HepG2 (cell line): ENCODE measurements at regions not wholly inside any gene's neighbourhood (a gene's known extent, or its start where the extent isn't known, plus 50 kb on each side); places are given as distances from the start of the nearest gene placed in this dataset.

Experiments used
- ATAC-seq: fragments of 200-7000 bp; cut with Tn5 transposase; 3 replicates; pipeline ENCODE4 v1.9.1; 2020; ENCODE audit warnings: mild to moderate bottlenecking, moderate library complexity
- BruUV-seq: library from RNA; stranded (reverse); fragments of 400-500 nt; replicated peaks from 2 replicates; lab custom pipeline; 2021; lab: Mats Ljungman, UMichigan
- CTCF ChIA-PET: fragments of 300-600 bp; formaldehyde crosslinking; extraction: SDS; loops from one replicate; lab custom pipeline; 2021; ENCODE audit warnings: low total read pairs, inconsistent platforms, low intra/inter-chr PET ratio; lab: Yijun Ruan, JAX
- POLR2A ChIA-PET: fragments of 350-600 bp; sonication (Branson Sonifier 250); formaldehyde crosslinking; loops from one replicate; lab custom pipeline; 2020; ENCODE audit warnings: antibody characterized with exemption, inconsistent platforms; lab: Yijun Ruan, JAX
- DNase-seq: peaks from one replicate; pipeline ENCODE4 v3.0.0-alpha.2; 2015; ENCODE audit warnings: low spot score
- FAIRE-seq: peaks from 3 replicates; lab custom pipeline; 2011; peaks lifted over from hg19 to GRCh38; lab: Jason Lieb, UNC
- H2AFZ ChIP-seq: one replicate; pipeline ENCODE4 v1.6.1; 2011; ENCODE audit warnings: low read length, inconsistent platforms
- H3K27ac ChIP-seq: fragments of 300-600 bp; 3 replicates; pipeline ENCODE4 v1.8.0; 2011; ENCODE audit warnings: mixed run types, mild to moderate bottlenecking, mixed read lengths, low read length, inconsistent platforms; ENCODE audit not compliant: insufficient read depth; ENCODE audit errors: extremely low read length
- H3K27me3 ChIP-seq, 2 experiments: fragments of 200-600 bp in 1 of 2; 2 replicates in 1 of 2; 3 replicates in 1 of 2; pipeline versions ENCODE4 v1.6.0 to v1.8.0; 2011; ENCODE audit warnings: low read length in 2 of 2, mild to moderate bottlenecking in 2 of 2, moderate library complexity in 2 of 2, inconsistent platforms in 1 of 2; ENCODE audit not compliant: insufficient read depth in 2 of 2, control insufficient read depth in 1 of 2
- H3K36me3 ChIP-seq, 2 experiments: fragments of 200-600 bp in 1 of 2; replicated peaks in 1 of 2; 2 replicates in 1 of 2; 3 replicates in 1 of 2; pipeline versions ENCODE4 v1.5.1 to v1.8.0; 2011; ENCODE audit warnings: low read length in 2 of 2, inconsistent platforms in 1 of 2; ENCODE audit not compliant: insufficient read depth in 2 of 2, control insufficient read depth in 1 of 2
- H3K4me1 ChIP-seq: 2 replicates; pipeline ENCODE4 v1.5.1; 2012; ENCODE audit warnings: low read length, inconsistent platforms; ENCODE audit not compliant: insufficient read depth
- H3K4me2 ChIP-seq: 2 replicates; pipeline ENCODE4 v1.6.0; 2011; ENCODE audit warnings: low read depth, low read length, inconsistent platforms
- H3K4me3 ChIP-seq, 3 experiments: fragments of 200-600 bp in 1 of 3; sonication (generic), shearing (Covaris generic) in 1 of 3; replicated peaks in 1 of 3; 2 replicates each; pipeline ENCODE4 v1.5.1; 2011 to 2016; ENCODE audit warnings: low read length in 3 of 3, inconsistent platforms in 2 of 3, low read depth in 2 of 3, mild to moderate bottlenecking in 2 of 3, control low read depth in 1 of 3, mixed read lengths in 1 of 3; ENCODE audit not compliant: insufficient read depth in 1 of 3
- H3K79me2 ChIP-seq: one replicate; pipeline ENCODE4 v1.6.1; 2011; ENCODE audit warnings: low read length, inconsistent platforms; ENCODE audit not compliant: insufficient read depth
- H3K9ac ChIP-seq: 2 replicates; pipeline ENCODE4 v1.6.0; 2011; ENCODE audit warnings: mild to moderate bottlenecking, low read depth, low read length, inconsistent platforms; ENCODE audit not compliant: insufficient read depth
- H3K9me3 ChIP-seq: 2 replicates; pipeline ENCODE4 v1.5.1; 2012; ENCODE audit warnings: mild to moderate bottlenecking, low read length
- H4K20me1 ChIP-seq: 2 replicates; pipeline ENCODE4 v1.6.0; 2011; ENCODE audit warnings: inconsistent platforms, mild to moderate bottlenecking, low read length, moderate library complexity; ENCODE audit not compliant: insufficient read depth
- ARNT ChIP-seq: fragments of 450-650 bp; IDR thresholded peaks from 2 replicates; pipeline ENCODE4 v1.6.1; 2017
- CCAR2 ChIP-seq: fragments of 200-400 bp; formaldehyde crosslinking; optimal IDR thresholded peaks from 2 replicates; pipeline ENCODE3; 2018; ENCODE audit warnings: low read depth, mild to moderate bottlenecking, low read length, moderate library complexity
- CCDC6 ChIP-seq: sonication (generic); formaldehyde crosslinking; IDR thresholded peaks from 2 replicates; pipeline ENCODE4 v1.8.1; 2022; ENCODE audit warnings: mild to moderate bottlenecking, missing genetic modification reagents, moderate library complexity
- HCFC1 ChIP-seq: fragments of 150-350 bp; IDR thresholded peaks from 2 replicates; pipeline ENCODE4 v1.6.1; 2014; ENCODE audit warnings: low read depth, low read length
- ISX ChIP-seq: sonication (generic); formaldehyde crosslinking; conservative IDR thresholded peaks from 2 replicates; pipeline ENCODE4 v1.5.0; 2020; ENCODE audit warnings: missing genetic modification reagents
- MAF1 ChIP-seq: sonication (generic); formaldehyde crosslinking; IDR thresholded peaks from 2 replicates; pipeline ENCODE4 v1.5.0; 2020; ENCODE audit warnings: missing genetic modification reagents, borderline replicate concordance
- MXD3 ChIP-seq: IDR thresholded peaks from 2 replicates; pipeline ENCODE4 v1.6.1; 2016; ENCODE audit warnings: mild to moderate bottlenecking, missing biosample characterization, missing genetic modification reagents
- NFKB2 ChIP-seq: sonication (generic); formaldehyde crosslinking; IDR thresholded peaks from 2 replicates; pipeline ENCODE4 v1.4.0; 2020; ENCODE audit warnings: missing genetic modification reagents, borderline replicate concordance
- NR0B2 ChIP-seq: sonication (generic); formaldehyde crosslinking; IDR thresholded peaks from 2 replicates; pipeline ENCODE4 v1.4.0; 2020; ENCODE audit warnings: mild to moderate bottlenecking, missing genetic modification reagents
- PAX8 ChIP-seq: sonication (generic); formaldehyde crosslinking; IDR thresholded peaks from 2 replicates; pipeline ENCODE4 v1.8.0; 2022; ENCODE audit warnings: mild to moderate bottlenecking, missing genetic modification reagents, borderline replicate concordance
- RELA ChIP-seq: sonication (generic); formaldehyde crosslinking; IDR thresholded peaks from 2 replicates; pipeline ENCODE4 v1.4.0; 2020; ENCODE audit warnings: missing genetic modification reagents
- TBX2 ChIP-seq: sonication (generic); formaldehyde crosslinking; IDR thresholded peaks from 2 replicates; pipeline ENCODE4 v1.5.0; 2020; ENCODE audit warnings: missing genetic modification reagents, mild to moderate bottlenecking, borderline replicate concordance
- TOPORS ChIP-seq: sonication (generic); formaldehyde crosslinking; IDR thresholded peaks from 2 replicates; pipeline ENCODE4 v1.8.0; 2023; ENCODE audit warnings: mild to moderate bottlenecking, missing genetic modification reagents
- ZKSCAN5 ChIP-seq: sonication (generic); formaldehyde crosslinking; IDR thresholded peaks from 2 replicates; pipeline ENCODE4 v1.5.1; 2020; ENCODE audit warnings: mild to moderate bottlenecking, missing genetic modification reagents
- ZMAT5 ChIP-seq: sonication (generic); formaldehyde crosslinking; IDR thresholded peaks from 2 replicates; pipeline ENCODE4 v1.5.0; 2020; ENCODE audit warnings: mild to moderate bottlenecking, low read depth, missing genetic modification reagents, borderline replicate concordance
- ZNF20 ChIP-seq: sonication (generic); formaldehyde crosslinking; IDR thresholded peaks from 2 replicates; pipeline ENCODE4 v1.4.0; 2020; ENCODE audit warnings: mild to moderate bottlenecking, moderate library complexity, missing genetic modification reagents
- ZNF589 ChIP-seq: sonication (generic); formaldehyde crosslinking; conservative IDR thresholded peaks from 2 replicates; pipeline ENCODE4 v1.8.0; 2022; ENCODE audit warnings: mild to moderate bottlenecking, moderate library complexity, missing genetic modification reagents
- ZNF672 ChIP-seq: sonication (generic); formaldehyde crosslinking; IDR thresholded peaks from 2 replicates; pipeline ENCODE4 v1.8.1; 2022; ENCODE audit warnings: missing genetic modification reagents
- ZNF749 ChIP-seq: sonication (generic); formaldehyde crosslinking; IDR thresholded peaks from 2 replicates; pipeline ENCODE4 v1.8.0; 2022; ENCODE audit warnings: mild to moderate bottlenecking, missing genetic modification reagents, moderate library complexity, borderline replicate concordance
- WGBS: methylation state at CpG from one replicate; pipeline ENCODE4 v1.1.6; 2017; ENCODE audit warnings: low lambda C conversion rate; 5-methylcytosine and 5-hydroxymethylcytosine counted together
- in situ Hi-C: cut with HindIII; loops from 2 replicates; pipeline ENCODE4 v1.10.0; 2017; ENCODE audit warnings: low pct_unique_long_range_greater_than_20kb; ENCODE audit not compliant: extremely low pct_ligation_motif_present
- intact Hi-C: fragments of 100-400 bp; cut with micrococcal nuclease; formaldehyde crosslinking; loops from one replicate; pipeline ENCODE4 v1.10.0; 2022; ENCODE audit not compliant: unreplicated experiment

- in situ Hi-C loops = no loop called here
- ATAC-seq (no peak), DNase-seq (no peak), FAIRE-seq (no peak)
- CTCF ChIA-PET = no interaction called here
- Histone ChIP-seq H3K79me2 (no peaks in the 10 kb centered on the region), H3K27ac (no peak overlapping the region), H3K4me2 (no peak overlapping the region), H3K4me1 (no peaks in the 10 kb centered on the region), H3K9ac (no peak overlapping the region), H2AFZ (no peak overlapping the region), H3K27me3 (no peaks in the 10 kb centered on the region), H4K20me1 (no peaks in the 10 kb centered on the region), H3K36me3 (no peaks in the 10 kb centered on the region), H3K9me3 (no peaks in the 10 kb centered on the region), H3K4me3 (no peak overlapping the region)
- TF ChIP-seq MAF1 (CRISPR knock-in tag) (no peak), ZNF749 (CRISPR knock-in tag) (no peak), NFKB2 (CRISPR knock-in tag) (no peak), ARNT (no peak), ZNF20 (CRISPR knock-in tag) (no peak), NR0B2 (no peak), PAX8 (CRISPR knock-in tag) (no peak)
- intact Hi-C loops = no loop called here
- 8% methylated on average over 2 of the region's 2 CpGs for WGBS
- no TSS peak for BruUV-seq
- POLR2A ChIA-PET = no interaction called here
These were observed 154.2 kb upstream of the TBL1X start for GRCh38 chrX:9310616-9311015.

GRCh38 chrX:9311421-9312160, 153.3 kb upstream of the TBL1X start:
- CTCF ChIA-PET = no interaction called here
- Histone ChIP-seq H3K27ac (no peak overlapping the region), H3K27me3 (no peaks in the 10 kb centered on the region), H3K4me3 (no peak overlapping the region), H3K36me3 (no peaks in the 10 kb centered on the region), H3K79me2 (no peaks in the 10 kb centered on the region), H3K4me2 (no peak overlapping the region), H4K20me1 (no peaks in the 10 kb centered on the region), H2AFZ (no peak overlapping the region), H3K9me3 (no peaks in the 10 kb centered on the region), H3K9ac (no peak overlapping the region), H3K4me1 (no peaks in the 10 kb centered on the region)
- ATAC-seq (no peak), FAIRE-seq (no peak), DNase-seq (no peak)
- POLR2A ChIA-PET = no interaction called here
- in situ Hi-C loops = no loop called here
- intact Hi-C loops = no loop called here
- 48% methylated on average over 7 of the region's 8 CpGs for WGBS
- no TSS peak for BruUV-seq
- TF ChIP-seq ISX (CRISPR knock-in tag) (no peak), CCAR2 (no peak), ZNF589 (CRISPR knock-in tag) (no peak), CCDC6 (CRISPR knock-in tag) (no peak), HCFC1 (no peak), TBX2 (CRISPR knock-in tag) (no peak), RELA (CRISPR knock-in tag) (no peak), ZMAT5 (no peak), ZKSCAN5 (CRISPR knock-in tag) (no peak), MXD3 (no peak), ZNF672 (CRISPR knock-in tag) (no peak), TOPORS (CRISPR knock-in tag) (no peak)
